HCT116 (cell line): ENCODE measurements at regions not wholly inside any gene's neighbourhood (a gene's known extent, or its start where the extent isn't known, plus 50 kb on each side); places are given as distances from the start of the nearest gene placed in this dataset.

Experiments
- ATAC-seq: fragments of 200-7000 bp; cut with Tn5 transposase; 2 replicates; pipeline ENCODE4 v1.9.1; 2020; ENCODE audit warnings: mild to moderate bottlenecking, moderate library complexity
- BruUV-seq: library from RNA; stranded (reverse); fragments of 400-500 nt; replicated peaks from 2 replicates; lab custom pipeline; 2021; lab: Mats Ljungman, UMichigan
- CTCF ChIA-PET: fragments of 300-600 bp; sonication (Branson Sonifier 250); formaldehyde crosslinking; loops from one replicate; lab custom pipeline; 2021; ENCODE audit warnings: antibody characterized with exemption; lab: Charles Lee
- POLR2A ChIA-PET: fragments of 300-600, 350-600 bp; sonication (Branson Sonifier 250); formaldehyde crosslinking; loops from one replicate; lab custom pipeline; 2021; ENCODE audit warnings: antibody characterized with exemption; lab: Charles Lee
- RAD21 ChIA-PET, 2 experiments: fragments of 300-600 bp; sonication (Branson Sonifier 250); formaldehyde crosslinking; loops; one replicate each; lab custom pipeline; 2023; ENCODE audit warnings: low total read pairs in 2 of 2; ENCODE audit not compliant: uncharacterized antibody in 2 of 2, unreplicated experiment in 2 of 2, low non-redundant PET in 1 of 2; lab: Charles Lee
- DNase-seq: peaks from one replicate; pipeline ENCODE4 v3.0.0-alpha.2; 2010; ENCODE audit warnings: low read depth, low spot score
- H2AFZ ChIP-seq: fragments of 200-600 bp; shearing (Covaris generic), sonication (generic); 2 replicates; pipeline ENCODE4 v1.6.1; 2017; ENCODE audit warnings: low read depth, mixed run types, mixed read lengths, antibody characterized with exemption, low read length; ENCODE audit not compliant: poor library complexity, severe bottlenecking
- H3K27ac ChIP-seq: 2 replicates; pipeline ENCODE4 v1.5.1; 2012; ENCODE audit warnings: low read depth, low read length
- H3K27me3 ChIP-seq: fragments of 200-600 bp; sonication (generic); 2 replicates; pipeline ENCODE4 v1.6.1; 2016; ENCODE audit warnings: mixed run types, low read length, mixed read lengths; ENCODE audit not compliant: insufficient read depth
- H3K36me3 ChIP-seq, 2 experiments: fragments of 200-500 bp in 1 of 2; fragments of 200-600 bp in 1 of 2; sonication (Bioruptor generic) in 1 of 2; sonication (generic) in 1 of 2; 2 replicates each; pipeline versions ENCODE4 v1.5.1 to v1.6.1; 2014 to 2016; ENCODE audit warnings: low read length in 2 of 2, inconsistent platforms in 1 of 2, mixed read lengths in 1 of 2, mixed run types in 1 of 2; ENCODE audit not compliant: insufficient read depth in 2 of 2, control insufficient read depth in 1 of 2
- H3K4me1 ChIP-seq, 2 experiments: fragments of 200-600 bp in 1 of 2; sonication (generic) in 1 of 2; 2 replicates each; pipeline versions ENCODE4 v1.5.1 to v1.6.1; 2012 to 2017; ENCODE audit warnings: low read length in 2 of 2, inconsistent platforms in 1 of 2, mild to moderate bottlenecking in 1 of 2, mixed read lengths in 1 of 2, mixed run types in 1 of 2, moderate library complexity in 1 of 2; ENCODE audit not compliant: insufficient read depth in 2 of 2, control insufficient read depth in 1 of 2
- H3K4me2 ChIP-seq: fragments of 200-600 bp; sonication (generic); 2 replicates; pipeline ENCODE4 v1.6.1; 2017; ENCODE audit warnings: mixed run types, low read length, mixed read lengths
- H3K4me3 ChIP-seq, 2 experiments: fragments of 200-600 bp in 1 of 2; sonication (generic) in 1 of 2; replicated peaks in 1 of 2; 2 replicates each; pipeline ENCODE4 v1.5.1; 2011 to 2016; ENCODE audit warnings: low read length in 2 of 2, control low read depth in 1 of 2, low read depth in 1 of 2, mild to moderate bottlenecking in 1 of 2, mixed read lengths in 1 of 2, mixed run types in 1 of 2
- H3K79me2 ChIP-seq: fragments of 200-600 bp; sonication (generic); 2 replicates; pipeline ENCODE4 v1.6.1; 2017; ENCODE audit warnings: mild to moderate bottlenecking, mixed run types, low read length, moderate library complexity, mixed read lengths; ENCODE audit not compliant: insufficient read depth
- H3K9ac ChIP-seq: fragments of 200-600 bp; sonication (generic); 2 replicates; pipeline ENCODE4 v1.6.1; 2016; ENCODE audit warnings: low read length, mixed read lengths
- H3K9me2 ChIP-seq: fragments of 200-600 bp; sonication (generic), shearing (Covaris generic); 2 replicates; pipeline ENCODE4 v1.6.1; 2017; ENCODE audit warnings: mixed run types, mild to moderate bottlenecking, moderate library complexity; ENCODE audit not compliant: insufficient read depth
- H3K9me3 ChIP-seq, 2 experiments: fragments of 200-500 bp in 1 of 2; fragments of 200-600 bp in 1 of 2; sonication (Bioruptor generic) in 1 of 2; sonication (generic) in 1 of 2; 2 replicates each; pipeline ENCODE4 v1.6.1; 2014 to 2017; ENCODE audit warnings: low read length in 2 of 2, mixed read lengths in 2 of 2, inconsistent platforms in 1 of 2, low read depth in 1 of 2, mild to moderate bottlenecking in 1 of 2, mixed run types in 1 of 2, moderate library complexity in 1 of 2; ENCODE audit not compliant: control insufficient read depth in 1 of 2, insufficient read depth in 1 of 2
- H4K20me1 ChIP-seq: fragments of 200-600 bp; sonication (generic), shearing (Covaris generic); 2 replicates; pipeline ENCODE4 v1.6.1; 2017; ENCODE audit warnings: mixed run types, mild to moderate bottlenecking, moderate library complexity; ENCODE audit not compliant: insufficient read depth
- EGR1 ChIP-seq: IDR thresholded peaks from 2 replicates; pipeline ENCODE4 v1.6.1; 2012; ENCODE audit warnings: low read depth
- FOSL1 ChIP-seq: IDR thresholded peaks from 2 replicates; pipeline ENCODE4 v1.6.1; 2012; ENCODE audit warnings: low read depth
- POLR2AphosphoS5 ChIP-seq: IDR thresholded peaks from 2 replicates; pipeline ENCODE4 v1.6.1; 2011; ENCODE audit warnings: mild to moderate bottlenecking, low read depth, low read length, moderate library complexity
- SP1 ChIP-seq: IDR thresholded peaks from 2 replicates; pipeline ENCODE4 v1.6.1; 2012; ENCODE audit warnings: low read depth
- SRF ChIP-seq: IDR thresholded peaks from 2 replicates; pipeline ENCODE4 v1.6.1; 2012; ENCODE audit warnings: low read depth
- ZFX ChIP-seq: fragments of 450-650 bp; IDR thresholded peaks from 2 replicates; pipeline ENCODE4 v1.6.1; 2017
- intact Hi-C: fragments of 100-400 bp; cut with micrococcal nuclease; formaldehyde crosslinking; loops from 2 replicates; pipeline ENCODE4 v1.10.0; 2022
- TF ChIP-seq, protein P1 (sequence below), 3 experiments: fragments of 200-600 bp in 1 of 3; sonication (generic) in 1 of 3; IDR thresholded peaks in 2 of 3; conservative IDR thresholded peaks in 1 of 3; 2 replicates each; pipeline ENCODE4 v1.5.1; 2012 to 2017; ENCODE audit warnings: low read depth in 2 of 3, low read length in 2 of 3, antibody characterized with exemption in 1 of 3, borderline replicate concordance in 1 of 3, control low read depth in 1 of 3, mild to moderate bottlenecking in 1 of 3, mixed read lengths in 1 of 3, mixed run types in 1 of 3, moderate library complexity in 1 of 3; ENCODE audit not compliant: insufficient read depth in 1 of 3

GRCh38 chr2:64288321-64289193, 144.3 kb upstream of the PELI1 start:
- no peaks in the 10 kb centered on the region for H4K20me1 ChIP-seq
- no TSS peak for BruUV-seq
- intact Hi-C loops = no loop called here
- H3K9me2 ChIP-seq = no peaks in the 10 kb centered on the region
- CTCF ChIA-PET = no interaction called here
- ATAC-seq = no peak
- RAD21 ChIA-PET = no interaction called here
- DNase-seq = no peak
- H3K9me3 ChIP-seq = no peaks in the 10 kb centered on the region
- H3K79me2 ChIP-seq = no peaks in the 10 kb centered on the region
- no peak overlapping the region for H3K27ac ChIP-seq
- POLR2A ChIA-PET = no interaction called here
- H2AFZ ChIP-seq = no peak overlapping the region
- H3K27me3 ChIP-seq = peaks cover 25% of the 10 kb centered on the region; the same call in 1 of the 2 replicates
- no peaks in the 10 kb centered on the region for H3K36me3 ChIP-seq
- no peak overlapping the region for H3K9ac ChIP-seq
- peaks cover 0 to 4% of the 10 kb centered on the region in 2 experiments; a peak in 1 of 4 replicates for H3K4me1 ChIP-seq
- H3K4me3 ChIP-seq = no peak overlapping the region
- TF ChIP-seq SP1 (no peak), SRF (no peak), FOSL1 (no peak), POLR2AphosphoS5 (no peak), EGR1 (no peak)
- H3K4me2 ChIP-seq = no peak overlapping the region

DNA sequence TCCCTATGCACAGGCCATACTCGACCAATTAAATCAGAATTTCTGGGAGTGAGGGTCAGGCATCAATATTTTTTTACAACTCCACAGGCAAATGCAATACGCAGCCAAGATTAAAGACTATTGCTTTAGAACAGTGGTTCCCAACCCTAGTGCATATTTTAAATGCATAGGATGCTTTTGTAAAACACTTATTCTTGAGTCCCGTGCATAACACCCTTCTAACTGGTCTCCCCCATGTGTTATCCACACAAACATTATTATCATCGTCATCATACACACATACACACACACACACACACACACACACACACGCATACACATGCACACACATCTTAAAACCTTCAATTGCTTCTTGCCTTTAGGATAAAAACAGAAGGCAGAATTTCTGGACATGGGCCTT, 145.0 kb upstream of the PELI1 start:
- Histone ChIP-seq H3K9me3 (no peaks in the 10 kb centered on the region), H3K79me2 (no peaks in the 10 kb centered on the region), H4K20me1 (no peaks in the 10 kb centered on the region), H3K36me3 (no peaks in the 10 kb centered on the region), H3K9ac (no peak overlapping the region), H3K27ac (no peak overlapping the region), H3K4me2 (no peak overlapping the region), H3K4me3 (no peak overlapping the region), H2AFZ (no peak overlapping the region), H3K4me1 (peaks cover 0 to 4% of the 10 kb centered on the region in 2 experiments; a peak in 1 of 4 replicates), H3K27me3 (peaks cover 22% of the 10 kb centered on the region; the same call in 1 of the 2 replicates), H3K9me2 (no peaks in the 10 kb centered on the region)
- intact Hi-C loops = no loop called here
- no peak for DNase-seq
- no TSS peak for BruUV-seq
- TF ChIP-seq, protein P1, sequence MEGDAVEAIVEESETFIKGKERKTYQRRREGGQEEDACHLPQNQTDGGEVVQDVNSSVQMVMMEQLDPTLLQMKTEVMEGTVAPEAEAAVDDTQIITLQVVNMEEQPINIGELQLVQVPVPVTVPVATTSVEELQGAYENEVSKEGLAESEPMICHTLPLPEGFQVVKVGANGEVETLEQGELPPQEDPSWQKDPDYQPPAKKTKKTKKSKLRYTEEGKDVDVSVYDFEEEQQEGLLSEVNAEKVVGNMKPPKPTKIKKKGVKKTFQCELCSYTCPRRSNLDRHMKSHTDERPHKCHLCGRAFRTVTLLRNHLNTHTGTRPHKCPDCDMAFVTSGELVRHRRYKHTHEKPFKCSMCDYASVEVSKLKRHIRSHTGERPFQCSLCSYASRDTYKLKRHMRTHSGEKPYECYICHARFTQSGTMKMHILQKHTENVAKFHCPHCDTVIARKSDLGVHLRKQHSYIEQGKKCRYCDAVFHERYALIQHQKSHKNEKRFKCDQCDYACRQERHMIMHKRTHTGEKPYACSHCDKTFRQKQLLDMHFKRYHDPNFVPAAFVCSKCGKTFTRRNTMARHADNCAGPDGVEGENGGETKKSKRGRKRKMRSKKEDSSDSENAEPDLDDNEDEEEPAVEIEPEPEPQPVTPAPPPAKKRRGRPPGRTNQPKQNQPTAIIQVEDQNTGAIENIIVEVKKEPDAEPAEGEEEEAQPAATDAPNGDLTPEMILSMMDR (IDR thresholded peaks at IDR 0.05 in 2 of 3, conservative IDR thresholded peaks at IDR 0.05 in 1 of 3; ENCODE audit: borderline replicate concordance in 1 of 3, insufficient read depth in 1 of 3, low read depth in 2 of 3, low read length in 2 of 3) = no peak
- no peak for TF ChIP-seq SP1
- no peak for TF ChIP-seq SRF
- TF ChIP-seq ZFX = no peak
- ChIA-PET RAD21 (no interaction called here), POLR2A (no interaction called here), CTCF (no interaction called here)
- ATAC-seq = no peak
